Uterus (tissue), 2 donors: ENCODE measurements at regions not wholly inside any gene's neighbourhood (a gene's known extent, or its start where the extent isn't known, plus 50 kb on each side); places are given as distances from the start of the nearest gene placed in this dataset.

ENCODE experiments used
- CTCF ChIP-seq, 4 experiments: fragments of 200-600 bp in 2 of 4; fragments of 450-650 bp in 2 of 4; sonication (generic) in 2 of 4; IDR thresholded peaks; one replicate each; pipeline ENCODE4 v1.5.1; 2016 to 2019; ENCODE audit warnings: antibody characterized with exemption in 4 of 4, mild to moderate bottlenecking in 2 of 4, moderate library complexity in 1 of 4
- POLR2A ChIP-seq, 2 donors: fragments of 450-650 bp; IDR thresholded peaks; one replicate each; pipeline ENCODE4 v1.6.1; 2016; ENCODE audit warnings: antibody characterized with exemption in 2 of 2, mild to moderate bottlenecking in 1 of 2, moderate library complexity in 1 of 2

GRCh38 chr10:63697956-63698786 is 177.0 kb downstream of the REEP3 start:
- TF ChIP-seq CTCF (IDR thresholded peaks at IDR 0.05) (no peak), POLR2A (IDR thresholded peaks at IDR 0.05) (no peak)
